Right atrium auricular region (tissue), 2 donors: ENCODE measurements at regions not wholly inside any gene's neighbourhood (a gene's known extent, or its start where the extent isn't known, plus 50 kb on each side); places are given as distances from the start of the nearest gene placed in this dataset.
"Not testable (repeated sequence)": the region's sequence is repeated elsewhere in the genome, so short reads cannot be mapped to it uniquely, and the experiment has no call there.

Experiments used
- DNase-seq: peaks from one replicate; pipeline ENCODE4 v3.0.0-alpha.2; 2019; ENCODE audit warnings: low spot score
- H3K27ac ChIP-seq, 2 donors: fragments of 200-600 bp; sonication (generic); 1 replicate in 1 of 2; 2 replicates in 1 of 2; pipeline ENCODE4 v1.5.1; 2016 to 2019
- H3K27me3 ChIP-seq, 2 donors: fragments of 200-600 bp; sonication (generic); one replicate each; pipeline versions ENCODE4 v1.5.1 to v1.6.0; 2017 to 2019
- H3K36me3 ChIP-seq: fragments of 200-600 bp; sonication (generic); one replicate; pipeline ENCODE4 v1.5.1; 2016
- H3K4me1 ChIP-seq, 2 donors: fragments of 200-600 bp; sonication (generic); one replicate each; pipeline versions ENCODE4 v1.5.1 to v1.6.0; 2017 to 2019
- H3K4me3 ChIP-seq, 2 donors: fragments of 200-600 bp; sonication (generic); 1 replicate in 1 of 2; 2 replicates in 1 of 2; pipeline ENCODE4 v1.5.1; 2017 to 2019; ENCODE audit warnings: mild to moderate bottlenecking in 1 of 2, moderate library complexity in 1 of 2
- H3K9me3 ChIP-seq, 2 donors: fragments of 200-600 bp; sonication (generic); one replicate each; pipeline ENCODE4 v1.5.1; 2019
- TF ChIP-seq, protein P1 (sequence below), 2 donors: fragments of 200-600 bp; sonication (generic); IDR thresholded peaks; one replicate each; pipeline ENCODE4 v1.5.1; 2019; ENCODE audit warnings: antibody characterized with exemption in 2 of 2

DNA sequence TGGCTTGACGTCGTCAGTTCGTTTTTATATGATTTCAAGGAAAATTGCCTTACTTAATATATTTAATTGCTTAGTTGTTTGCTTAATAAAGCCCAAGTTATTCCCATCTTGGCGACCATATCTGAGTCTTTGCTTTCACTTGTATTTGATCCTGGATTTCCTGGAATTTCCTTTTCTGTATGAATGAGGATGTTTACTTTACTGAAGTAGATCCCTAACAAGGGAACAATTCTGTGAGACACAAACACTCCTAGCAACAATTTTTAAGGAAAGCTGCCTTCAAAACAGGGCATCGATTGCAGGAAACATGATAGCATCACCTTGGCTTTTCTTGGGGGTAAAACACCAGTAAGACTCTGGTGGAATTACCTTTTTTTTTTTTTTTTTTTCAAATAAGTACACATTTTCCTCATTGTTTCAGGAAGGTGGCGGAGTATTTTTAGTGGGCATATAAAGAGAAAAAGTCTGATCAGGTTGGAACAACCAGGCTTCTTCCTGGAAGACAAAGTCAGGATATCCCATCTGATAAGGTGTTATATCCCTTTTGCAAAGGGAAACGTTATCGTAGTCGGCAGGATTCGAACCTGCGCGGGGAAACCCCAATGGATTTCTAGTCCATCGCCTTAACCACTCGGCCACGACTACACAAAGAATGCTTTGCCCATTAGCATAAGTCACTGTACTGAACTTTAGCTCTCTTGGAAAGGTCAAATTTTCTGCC, 68.5 kb upstream of the ZNF184 start:
- peaks cover 7 to 9% of the 10 kb centered on the region in 2 donors for H3K27me3 ChIP-seq
- H3K9me3 ChIP-seq: peaks cover 0 to 5% of the 10 kb centered on the region in 2 donors
- no peaks in the 10 kb centered on the region for H3K36me3 ChIP-seq
- H3K4me1 ChIP-seq: peaks cover 0 to 4% of the 10 kb centered on the region in 2 donors
- no peak overlapping the region for H3K4me3 ChIP-seq
- no peak for DNase-seq
- H3K27ac ChIP-seq: no peak overlapping the region
- TF ChIP-seq, protein P1, sequence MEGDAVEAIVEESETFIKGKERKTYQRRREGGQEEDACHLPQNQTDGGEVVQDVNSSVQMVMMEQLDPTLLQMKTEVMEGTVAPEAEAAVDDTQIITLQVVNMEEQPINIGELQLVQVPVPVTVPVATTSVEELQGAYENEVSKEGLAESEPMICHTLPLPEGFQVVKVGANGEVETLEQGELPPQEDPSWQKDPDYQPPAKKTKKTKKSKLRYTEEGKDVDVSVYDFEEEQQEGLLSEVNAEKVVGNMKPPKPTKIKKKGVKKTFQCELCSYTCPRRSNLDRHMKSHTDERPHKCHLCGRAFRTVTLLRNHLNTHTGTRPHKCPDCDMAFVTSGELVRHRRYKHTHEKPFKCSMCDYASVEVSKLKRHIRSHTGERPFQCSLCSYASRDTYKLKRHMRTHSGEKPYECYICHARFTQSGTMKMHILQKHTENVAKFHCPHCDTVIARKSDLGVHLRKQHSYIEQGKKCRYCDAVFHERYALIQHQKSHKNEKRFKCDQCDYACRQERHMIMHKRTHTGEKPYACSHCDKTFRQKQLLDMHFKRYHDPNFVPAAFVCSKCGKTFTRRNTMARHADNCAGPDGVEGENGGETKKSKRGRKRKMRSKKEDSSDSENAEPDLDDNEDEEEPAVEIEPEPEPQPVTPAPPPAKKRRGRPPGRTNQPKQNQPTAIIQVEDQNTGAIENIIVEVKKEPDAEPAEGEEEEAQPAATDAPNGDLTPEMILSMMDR (IDR thresholded peaks at IDR 0.05): no peak

DNA sequence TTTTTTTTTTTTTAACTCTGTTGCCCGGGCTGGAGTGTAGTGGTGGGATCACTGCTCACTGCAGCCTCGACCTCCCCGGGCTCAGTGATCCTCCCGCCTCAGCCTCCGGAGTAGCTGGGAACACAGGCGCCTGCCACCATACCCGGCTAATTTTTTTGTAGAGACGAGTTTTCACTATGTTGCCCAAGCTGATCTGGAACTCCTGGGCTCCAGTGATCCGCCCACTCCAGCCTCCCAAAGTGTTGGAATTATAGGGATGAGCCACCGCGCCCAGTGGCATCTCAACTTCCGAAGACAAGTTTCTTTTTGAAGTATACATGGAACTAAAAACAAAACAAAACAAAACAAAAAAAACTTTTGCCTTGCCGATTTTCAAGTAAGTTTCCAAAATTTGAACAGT, 66.6 kb upstream of the ZNF184 start:
- DNase-seq: no peak
- Histone ChIP-seq H3K27me3 (peaks cover 2 to 7% of the 10 kb centered on the region in 2 donors), H3K4me1 (no peaks in the 10 kb centered on the region), H3K36me3 (no peaks in the 10 kb centered on the region), H3K9me3 (peaks cover 0 to 5% of the 10 kb centered on the region in 2 donors), H3K27ac (no peak overlapping the region), H3K4me3 (no peak overlapping the region)
- TF ChIP-seq, protein P1 (IDR thresholded peaks at IDR 0.05): no peak

DNA sequence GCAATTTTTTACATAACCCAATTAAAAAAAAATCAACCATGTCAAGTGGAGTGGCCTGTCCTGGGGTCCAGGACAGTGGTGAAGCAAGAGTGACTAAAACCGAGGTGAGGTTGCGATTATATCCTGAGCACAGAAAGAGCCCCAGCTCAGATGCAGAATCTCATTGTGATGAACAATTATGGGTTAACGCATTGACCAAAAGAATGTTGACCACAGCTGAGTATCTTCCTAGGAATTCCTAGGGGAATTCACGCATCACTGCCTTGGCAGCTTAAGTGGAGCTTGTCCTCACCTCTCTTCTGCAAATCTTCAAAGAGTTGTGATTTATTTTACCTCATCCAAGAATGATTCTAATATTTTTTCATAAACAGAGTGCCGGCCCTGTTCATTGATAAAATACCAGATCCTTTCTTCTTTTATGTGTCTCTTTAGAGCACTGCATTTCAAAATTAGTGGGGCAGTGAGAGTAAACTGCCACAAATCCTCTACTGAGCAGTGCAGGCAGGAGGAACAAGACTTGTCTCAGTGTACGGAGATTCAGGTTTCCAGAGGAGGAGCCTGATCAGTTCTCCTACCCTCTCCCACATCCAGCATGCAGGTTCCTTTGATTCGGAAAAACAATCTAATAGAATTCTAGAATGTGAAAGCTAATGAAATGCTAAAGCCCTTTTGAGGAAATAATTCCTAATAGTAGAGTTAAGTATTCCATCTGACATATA, 60.1 kb upstream of the ZNF184 start:
- Histone ChIP-seq H3K9me3 (no peaks in the 10 kb centered on the region), H3K36me3 (no peaks in the 10 kb centered on the region), H3K27me3 (peaks cover 0 to 3% of the 10 kb centered on the region in 2 donors), H3K27ac (no peak overlapping the region), H3K4me1 (no peaks in the 10 kb centered on the region), H3K4me3 (no peak overlapping the region)
- DNase-seq: no peak
- TF ChIP-seq, protein P1 (IDR thresholded peaks at IDR 0.05): no peak

DNA sequence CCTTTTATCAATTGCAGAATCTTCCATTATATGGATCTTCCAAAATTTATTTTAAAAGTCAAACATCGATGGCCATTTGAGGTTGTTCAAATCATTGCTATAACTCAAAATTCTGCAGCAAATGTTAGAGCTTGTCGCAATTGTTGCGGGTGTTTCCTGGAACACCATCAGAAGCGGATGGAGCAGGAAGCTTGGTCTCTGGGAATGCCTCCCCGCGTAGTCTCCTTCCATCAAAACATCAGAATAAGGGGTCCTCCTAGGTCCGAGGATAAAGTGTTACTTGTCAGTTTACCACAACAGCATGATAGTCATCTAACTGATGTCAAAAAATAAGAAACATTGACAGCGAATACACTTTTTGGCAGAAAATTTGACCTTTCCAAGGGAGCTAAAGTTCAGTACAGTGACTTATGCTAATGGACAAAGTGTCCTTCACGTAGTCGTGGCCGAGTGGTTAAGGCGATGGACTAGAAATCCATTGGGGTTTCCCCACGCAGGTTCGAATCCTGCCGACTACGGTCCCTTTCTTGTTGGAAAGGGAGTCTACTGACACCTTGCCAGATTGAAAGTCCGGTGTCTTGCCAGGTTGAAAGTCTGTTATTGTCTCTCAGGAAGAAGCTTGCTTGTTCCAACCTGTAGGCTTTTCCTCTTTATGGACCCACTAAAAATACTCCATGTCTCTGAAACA, 59.0 kb upstream of the ZNF184 start:
- Histone ChIP-seq H3K27me3 (peaks cover 0 to 3% of the 10 kb centered on the region in 2 donors), H3K9me3 (no peaks in the 10 kb centered on the region), H3K36me3 (no peaks in the 10 kb centered on the region), H3K27ac (no peak overlapping the region), H3K4me3 (no peak overlapping the region), H3K4me1 (no peaks in the 10 kb centered on the region)
- no peak for DNase-seq
- TF ChIP-seq, protein P1 (IDR thresholded peaks at IDR 0.05): no peak

DNA sequence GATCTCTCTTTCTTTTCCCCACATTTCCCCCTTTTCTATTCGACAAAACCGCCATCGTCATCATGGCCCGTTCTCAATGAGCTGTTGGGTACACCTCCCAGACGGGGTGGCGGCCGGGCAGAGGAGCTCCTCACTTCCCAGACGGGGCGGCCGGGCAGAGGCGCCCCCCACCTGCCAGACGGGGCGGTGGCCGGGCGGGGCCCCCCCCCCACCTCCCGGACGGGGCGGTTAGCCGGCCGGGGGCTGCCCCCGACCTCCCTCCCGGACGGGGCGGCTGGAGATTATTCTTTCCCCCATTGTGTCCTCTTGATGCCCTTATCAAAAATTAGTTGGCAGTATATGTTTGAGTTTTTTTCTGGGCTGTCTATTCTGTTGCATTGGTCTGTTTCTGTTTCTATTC, 56.9 kb upstream of the ZNF184 start:
- not testable (repeated sequence) for H3K36me3 ChIP-seq, DNase-seq, H3K4me3 ChIP-seq, H3K4me1 ChIP-seq, H3K27ac ChIP-seq, H3K9me3 ChIP-seq, H3K27me3 ChIP-seq

DNA sequence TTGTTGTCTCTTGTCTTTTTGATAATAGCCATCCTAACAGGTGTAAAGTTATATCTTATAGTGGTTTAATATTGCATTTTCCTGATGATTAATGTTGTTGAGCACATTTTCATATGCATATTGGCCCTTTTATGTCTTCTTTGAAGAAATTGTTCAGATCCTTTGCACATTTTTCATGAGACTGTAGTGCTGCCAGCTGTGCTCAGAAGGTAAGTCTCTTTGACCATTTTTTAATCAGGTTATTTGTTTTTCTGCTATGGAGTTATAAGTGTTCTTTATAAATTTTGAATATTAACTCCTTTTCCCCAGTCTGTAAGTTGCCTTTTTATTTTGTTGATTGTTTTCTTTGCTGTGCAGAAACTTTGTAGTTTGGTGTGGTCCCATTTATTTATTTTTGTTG, 55.8 kb upstream of the ZNF184 start:
- TF ChIP-seq, protein P1 (IDR thresholded peaks at IDR 0.05): no peak
- no peaks in the 10 kb centered on the region for H3K4me1 ChIP-seq
- no peak for DNase-seq
- H3K4me3 ChIP-seq: no peak overlapping the region
- peaks cover 0 to 3% of the 10 kb centered on the region in 2 donors for H3K27me3 ChIP-seq
- no peak overlapping the region for H3K27ac ChIP-seq
- H3K9me3 ChIP-seq: no peaks in the 10 kb centered on the region
- H3K36me3 ChIP-seq: no peaks in the 10 kb centered on the region
